SH-SY5Y (cell line): ENCODE measurements at regions not wholly inside any gene's neighbourhood (a gene's known extent, or its start where the extent isn't known, plus 50 kb on each side); places are given as distances from the start of the nearest gene placed in this dataset.

Experiments used
- GATA2 ChIP-seq: IDR thresholded peaks from 2 replicates; pipeline ENCODE4 v1.6.1; 2011; ENCODE audit warnings: mild to moderate bottlenecking, low read depth, low read length
- GATA3 ChIP-seq: IDR thresholded peaks from 2 replicates; pipeline ENCODE4 v1.6.1; 2011; ENCODE audit warnings: low read depth, mild to moderate bottlenecking, low read length, moderate library complexity

DNA sequence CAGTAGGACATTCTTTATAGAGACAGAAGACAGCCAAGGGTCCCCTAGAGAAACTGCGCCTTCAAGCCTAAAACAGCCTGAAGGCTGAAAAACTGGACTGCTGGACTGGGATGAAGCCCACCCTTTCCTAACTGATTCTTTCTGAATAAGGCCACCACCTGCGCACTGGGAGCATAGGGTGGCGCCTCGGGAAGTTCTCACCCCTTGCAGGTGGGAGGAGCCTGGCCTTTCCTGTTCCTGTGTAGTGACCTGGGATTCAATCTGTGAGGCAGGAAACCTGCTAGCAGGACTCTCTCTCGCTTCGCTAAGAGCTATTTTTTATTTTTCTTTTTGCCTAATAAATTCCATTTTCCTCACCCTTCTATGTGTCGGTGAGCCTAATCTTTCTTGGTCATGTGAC, 61.8 kb upstream of the KLHL13 start:
- TF ChIP-seq GATA3 (no peak), GATA2 (no peak)
